ENCODE measurements at regions not wholly inside any gene's neighbourhood (a gene's known extent, or its start where the extent isn't known, plus 50 kb on each side); places are given as distances from the start of the nearest gene placed in this dataset.

DNA sequence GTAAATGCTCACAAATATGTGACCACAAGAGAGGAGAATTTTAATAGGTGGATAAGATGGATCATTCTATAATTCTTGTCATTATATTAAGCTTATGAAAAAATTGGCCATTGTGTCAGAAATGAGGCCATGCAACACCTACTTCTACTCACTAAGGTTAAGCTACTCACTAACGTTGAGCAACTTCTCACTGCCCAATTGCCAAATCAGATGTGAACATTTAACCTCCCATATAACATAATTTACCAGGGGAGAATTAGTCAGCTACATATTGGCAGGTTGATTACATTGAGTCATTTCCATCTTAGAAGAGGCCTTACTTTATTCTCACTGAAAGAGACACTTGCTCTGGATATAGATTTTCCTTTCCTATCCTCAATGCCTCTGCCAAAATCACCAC lies 211.2 kb upstream of the DGKB start:
- Histone ChIP-seq H2AK5ac (ENCODE audit: insufficient read length, low read length) (no peak overlapping the region), H3K9me3 (ENCODE audit: control insufficient read depth, low read depth, low read length) (no peaks in the 10 kb centered on the region), H3K23ac (ENCODE audit: insufficient read length, low read depth, low read length) (no peak overlapping the region), H3K79me1 (ENCODE audit: insufficient read depth, low read depth, low read length, poor library complexity, severe bottlenecking) (no peaks in the 10 kb centered on the region), H2BK5ac (ENCODE audit: insufficient read length, low read length) (no peak overlapping the region), H2BK12ac (ENCODE audit: insufficient read length, low read depth, low read length) (no peak overlapping the region), H3K4ac (ENCODE audit: low read depth, low read length) (no peak overlapping the region), H2BK15ac (ENCODE audit: low read depth, low read length) (no peak overlapping the region), H4K8ac (replicated peaks; ENCODE audit: insufficient read length, low read depth, low read length) (no peak overlapping the region), H3K79me2 (ENCODE audit: insufficient read depth, low read length) (no peaks in the 10 kb centered on the region), H3K27me3 (ENCODE audit: insufficient read depth, low read length) (no peaks in the 10 kb centered on the region), H4K5ac (ENCODE audit: insufficient read length, low read depth, low read length) (no peak overlapping the region), H3K23me2 (ENCODE audit: insufficient read length, low read depth, low read length, poor library complexity, severe bottlenecking) (no peaks in the 10 kb centered on the region), H2AFZ (ENCODE audit: low read length) (no peak overlapping the region), H4K20me1 (ENCODE audit: control insufficient read depth, insufficient read depth, insufficient read length) (no peaks in the 10 kb centered on the region), H3K56ac (ENCODE audit: insufficient read length, low read depth, low read length) (no peak overlapping the region), H4K91ac (ENCODE audit: insufficient read length, low read depth, low read length) (no peak overlapping the region), H3K18ac (ENCODE audit: insufficient read length, low read depth, low read length) (no peak overlapping the region), H3K27ac (ENCODE audit: insufficient read length, low read depth, low read length) (no peak overlapping the region), H3K9ac (ENCODE audit: extremely low read depth, insufficient read length, low read length) (no peak overlapping the region), H3K4me1 (ENCODE audit: insufficient read depth, low read length) (no peaks in the 10 kb centered on the region), H3K4me2 (ENCODE audit: insufficient read depth, insufficient read length, low read length) (no peak overlapping the region), H2BK120ac (ENCODE audit: low read depth, low read length, poor library complexity, severe bottlenecking) (no peak overlapping the region), H3T11ph (ENCODE audit: low read length) (no peak overlapping the region), H2BK20ac (ENCODE audit: low read depth, low read length, poor library complexity, severe bottlenecking) (no peak overlapping the region), H3K14ac (ENCODE audit: insufficient read depth, low read length) (no peak overlapping the region)
- no peaks in the 10 kb centered on the region for H3K9me3 Mint-ChIP-seq
- DNase-seq, result no peak
- TF ChIP-seq, protein P1, sequence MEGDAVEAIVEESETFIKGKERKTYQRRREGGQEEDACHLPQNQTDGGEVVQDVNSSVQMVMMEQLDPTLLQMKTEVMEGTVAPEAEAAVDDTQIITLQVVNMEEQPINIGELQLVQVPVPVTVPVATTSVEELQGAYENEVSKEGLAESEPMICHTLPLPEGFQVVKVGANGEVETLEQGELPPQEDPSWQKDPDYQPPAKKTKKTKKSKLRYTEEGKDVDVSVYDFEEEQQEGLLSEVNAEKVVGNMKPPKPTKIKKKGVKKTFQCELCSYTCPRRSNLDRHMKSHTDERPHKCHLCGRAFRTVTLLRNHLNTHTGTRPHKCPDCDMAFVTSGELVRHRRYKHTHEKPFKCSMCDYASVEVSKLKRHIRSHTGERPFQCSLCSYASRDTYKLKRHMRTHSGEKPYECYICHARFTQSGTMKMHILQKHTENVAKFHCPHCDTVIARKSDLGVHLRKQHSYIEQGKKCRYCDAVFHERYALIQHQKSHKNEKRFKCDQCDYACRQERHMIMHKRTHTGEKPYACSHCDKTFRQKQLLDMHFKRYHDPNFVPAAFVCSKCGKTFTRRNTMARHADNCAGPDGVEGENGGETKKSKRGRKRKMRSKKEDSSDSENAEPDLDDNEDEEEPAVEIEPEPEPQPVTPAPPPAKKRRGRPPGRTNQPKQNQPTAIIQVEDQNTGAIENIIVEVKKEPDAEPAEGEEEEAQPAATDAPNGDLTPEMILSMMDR (conservative IDR thresholded peaks at IDR 0.05), result no peak
- WGBS (ENCODE audit: extremely low coverage, insufficient read length, low lambda C conversion rate), result no CpG with 5 or more reads among the region's 1 CpG
- no peaks in the 10 kb centered on the region for H3K27me3 Mint-ChIP-seq (ENCODE audit: low read depth)
- no peak overlapping the region for H3K4me3 Mint-ChIP-seq
- H3K36me3 Mint-ChIP-seq (ENCODE audit: insufficient read depth in 1 of 3, low read depth in 3 of 3), result no peaks in the 10 kb centered on the region
- peaks cover 0 to 3% of the 10 kb centered on the region in 2 experiments; a peak in 1 of 4 replicates for H3K4me1 Mint-ChIP-seq
- H3K27ac Mint-ChIP-seq, result no peak overlapping the region

Measured in H9 (cell line).